ENCODE measurements at regions not wholly inside any gene's neighbourhood (a gene's known extent, or its start where the extent isn't known, plus 50 kb on each side); places are given as distances from the start of the nearest gene placed in this dataset.

DNA sequence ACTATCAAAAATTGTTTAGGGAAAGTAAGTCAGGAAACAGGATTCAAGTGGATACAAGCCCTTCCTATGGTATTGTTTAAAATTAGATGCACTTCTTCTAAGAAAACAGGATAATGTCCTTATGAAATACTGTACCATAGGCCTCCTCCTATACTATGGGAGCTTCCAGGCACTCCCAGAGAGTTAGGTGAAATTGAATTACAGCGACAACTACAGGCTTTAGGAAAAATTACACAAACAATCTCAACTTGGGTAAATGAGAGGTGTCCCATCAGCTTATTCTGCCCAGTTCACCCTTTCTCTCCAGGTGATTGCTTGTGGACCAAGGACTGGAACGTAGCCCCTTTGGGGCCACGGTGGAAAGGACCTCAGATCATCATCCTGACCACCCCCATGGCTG, 528.7 kb upstream of the TSPY4 start:
- TF ChIP-seq, protein P1, sequence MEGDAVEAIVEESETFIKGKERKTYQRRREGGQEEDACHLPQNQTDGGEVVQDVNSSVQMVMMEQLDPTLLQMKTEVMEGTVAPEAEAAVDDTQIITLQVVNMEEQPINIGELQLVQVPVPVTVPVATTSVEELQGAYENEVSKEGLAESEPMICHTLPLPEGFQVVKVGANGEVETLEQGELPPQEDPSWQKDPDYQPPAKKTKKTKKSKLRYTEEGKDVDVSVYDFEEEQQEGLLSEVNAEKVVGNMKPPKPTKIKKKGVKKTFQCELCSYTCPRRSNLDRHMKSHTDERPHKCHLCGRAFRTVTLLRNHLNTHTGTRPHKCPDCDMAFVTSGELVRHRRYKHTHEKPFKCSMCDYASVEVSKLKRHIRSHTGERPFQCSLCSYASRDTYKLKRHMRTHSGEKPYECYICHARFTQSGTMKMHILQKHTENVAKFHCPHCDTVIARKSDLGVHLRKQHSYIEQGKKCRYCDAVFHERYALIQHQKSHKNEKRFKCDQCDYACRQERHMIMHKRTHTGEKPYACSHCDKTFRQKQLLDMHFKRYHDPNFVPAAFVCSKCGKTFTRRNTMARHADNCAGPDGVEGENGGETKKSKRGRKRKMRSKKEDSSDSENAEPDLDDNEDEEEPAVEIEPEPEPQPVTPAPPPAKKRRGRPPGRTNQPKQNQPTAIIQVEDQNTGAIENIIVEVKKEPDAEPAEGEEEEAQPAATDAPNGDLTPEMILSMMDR (conservative IDR thresholded peaks at IDR 0.05): no peak

DNA sequence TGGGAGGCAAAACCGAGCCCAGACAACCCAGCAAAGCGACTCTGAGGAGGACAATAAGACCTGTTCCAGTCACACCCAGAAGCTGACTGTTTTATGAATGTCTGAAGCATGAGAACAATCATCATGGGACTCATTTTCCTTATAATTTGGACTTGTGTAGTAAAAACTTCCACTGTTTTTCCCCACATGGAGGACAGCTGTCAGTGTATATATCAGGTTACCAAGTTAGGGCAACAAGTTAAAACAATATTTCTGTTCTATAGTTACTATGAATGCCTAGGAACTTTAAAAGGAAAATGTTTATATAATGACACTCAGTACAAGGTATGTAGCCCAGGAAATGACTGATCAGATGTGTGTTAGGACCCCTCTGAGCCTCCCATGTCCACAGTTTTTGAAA, 528.2 kb upstream of the TSPY4 start:
- no peak overlapping the region for H3K27ac ChIP-seq
- TF ChIP-seq, protein P1 (conservative IDR thresholded peaks at IDR 0.05): no peak

More for the DNA sequence above, 528.7 kb upstream of the TSPY4 start:
- no peak overlapping the region for H3K27ac ChIP-seq

DNA sequence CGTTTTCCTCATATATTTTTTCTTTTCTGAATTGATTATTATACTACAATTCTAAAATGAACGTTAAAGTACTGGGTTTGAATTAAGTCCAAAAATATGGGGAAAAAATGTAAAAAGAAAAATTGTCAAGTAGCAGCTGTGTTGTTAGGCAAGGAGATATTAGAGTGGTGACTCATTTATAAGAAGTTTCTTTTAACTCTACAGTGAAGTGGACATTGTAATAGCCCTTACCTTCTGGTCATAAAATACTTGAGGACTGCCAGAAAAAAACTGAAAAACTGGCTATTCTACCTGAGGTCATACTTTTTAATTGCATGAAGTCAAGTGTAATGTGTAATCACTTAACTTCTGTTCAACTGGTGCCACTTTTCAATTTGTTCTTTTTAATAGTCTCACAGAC, 523.1 kb upstream of the TSPY4 start:
- TF ChIP-seq, protein P1 (conservative IDR thresholded peaks at IDR 0.05): no peak
- no peak overlapping the region for H3K27ac ChIP-seq

DNA sequence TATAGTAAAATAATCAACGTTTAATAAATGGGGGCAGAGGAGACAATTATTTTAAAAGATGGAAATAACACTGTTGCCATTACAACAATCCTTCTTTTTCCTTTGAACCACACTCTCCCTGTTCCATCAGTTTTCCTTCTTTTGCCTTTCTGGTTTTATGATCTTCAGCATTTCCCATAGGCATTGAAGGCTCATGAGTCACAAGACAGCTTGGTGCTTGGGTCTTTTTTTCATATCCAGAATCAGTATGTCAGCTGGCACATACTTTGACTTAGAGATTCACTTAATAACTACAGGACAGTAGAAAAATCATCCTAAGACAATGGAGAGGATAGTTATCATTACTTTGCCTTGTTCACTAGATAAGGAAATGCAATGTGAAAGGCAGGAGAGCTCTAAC, 521.6 kb upstream of the TSPY4 start:
- TF ChIP-seq, protein P1 (conservative IDR thresholded peaks at IDR 0.05): no peak

DNA sequence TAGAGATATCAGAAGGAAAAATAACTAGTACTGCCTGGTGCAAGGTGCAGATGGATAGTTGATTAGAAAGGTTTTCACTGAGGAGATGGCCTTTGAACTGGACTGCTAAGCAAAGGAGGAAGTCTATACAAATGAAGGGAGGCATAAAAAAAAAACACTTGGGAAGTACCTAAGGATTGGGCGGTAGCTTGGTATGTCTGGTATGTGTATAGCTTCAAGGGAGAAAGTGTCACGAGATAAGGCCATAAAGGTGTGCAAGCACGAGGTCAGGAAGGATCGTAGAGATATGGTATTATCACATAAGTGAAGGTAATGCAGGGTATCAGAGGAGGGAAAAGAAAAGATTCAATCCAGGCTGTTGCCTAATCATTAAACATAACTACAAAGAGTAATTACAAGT, 517.2 kb upstream of the TSPY4 start:
- H3K27ac ChIP-seq: no peak overlapping the region
- TF ChIP-seq, protein P1 (conservative IDR thresholded peaks at IDR 0.05): no peak

More for the DNA sequence above, 521.6 kb upstream of the TSPY4 start:
- H3K27ac ChIP-seq: no peak overlapping the region

DNA sequence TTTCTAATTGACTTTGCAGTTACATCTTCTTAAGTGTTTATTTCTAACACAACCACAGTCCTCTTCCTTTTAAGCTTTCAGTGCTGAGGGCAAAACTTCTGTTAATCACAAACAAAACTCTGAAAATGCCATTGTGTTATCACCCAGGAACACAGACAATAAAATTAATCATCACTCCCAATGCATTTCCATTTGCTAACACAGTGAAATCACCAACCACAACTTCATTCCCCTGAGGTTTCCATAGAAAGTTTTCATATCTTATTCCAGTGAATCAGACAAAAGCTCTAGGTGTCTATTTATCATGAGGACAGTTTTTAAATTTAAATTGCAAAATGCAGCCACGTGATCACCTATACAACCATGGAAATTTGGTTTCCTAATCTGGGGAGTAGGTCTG, 516.2 kb upstream of the TSPY4 start:
- TF ChIP-seq, protein P1 (conservative IDR thresholded peaks at IDR 0.05): no peak

DNA sequence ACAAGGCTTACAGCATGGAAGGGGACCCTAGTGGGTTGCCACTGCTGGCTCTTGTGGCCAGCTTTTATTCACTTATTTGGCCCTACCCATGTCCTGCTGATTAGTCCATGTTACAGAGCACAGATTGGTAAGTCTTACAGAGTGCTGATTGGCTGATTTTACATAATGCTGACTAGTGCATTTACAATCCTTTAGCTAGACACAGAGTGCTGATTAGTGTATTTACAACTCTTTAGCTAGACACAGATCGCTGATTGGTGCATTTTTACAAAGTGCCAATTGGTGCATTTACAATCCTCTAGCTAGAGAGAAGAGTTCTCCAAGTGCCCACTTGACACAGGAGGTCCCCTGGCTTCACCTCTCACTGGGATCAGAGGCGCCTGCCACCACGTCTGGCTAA, 485.0 kb upstream of the TSPY4 start:
- TF ChIP-seq, protein P1 (conservative IDR thresholded peaks at IDR 0.05): no peak
- no peak overlapping the region for H3K27ac ChIP-seq

More for the DNA sequence above, 516.2 kb upstream of the TSPY4 start:
- H3K27ac ChIP-seq: no peak overlapping the region

DNA sequence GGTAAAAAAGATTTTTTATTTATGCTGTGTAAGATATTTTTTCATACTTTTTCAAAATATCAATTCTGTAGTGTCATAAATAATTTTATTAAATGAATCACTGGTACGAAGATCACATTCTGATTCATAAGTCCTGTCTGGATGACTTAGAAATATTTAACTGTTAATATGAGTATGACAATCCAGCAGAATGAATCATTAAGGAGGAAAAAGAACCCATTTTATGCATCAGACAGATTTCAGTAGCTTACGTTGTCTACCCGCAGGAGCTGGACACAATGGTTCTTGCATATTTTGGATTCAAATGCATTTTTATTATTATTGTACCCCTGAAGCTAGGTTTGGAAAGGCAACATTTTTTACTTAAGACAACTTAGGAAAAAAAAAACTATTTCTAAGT, 448.9 kb upstream of the TSPY4 start:
- TF ChIP-seq, protein P1 (conservative IDR thresholded peaks at IDR 0.05): no peak
- no peak overlapping the region for H3K27ac ChIP-seq

Data from VCaP (cell line).